ENCODE measurements at regions not wholly inside any gene's neighbourhood (a gene's known extent, or its start where the extent isn't known, plus 50 kb on each side); places are given as distances from the start of the nearest gene placed in this dataset.

- no peak for DNase-seq (ENCODE audit: low read depth)
- TF ChIP-seq CTCF (IDR thresholded peaks at IDR 0.05; ENCODE audit: control insufficient read depth, extremely low read depth, insufficient read depth): no peak
- H3K4me3 ChIP-seq (ENCODE audit: low read depth, low read length): no peak overlapping the region
Measured at GRCh38 chr5:2131826-2132496, 249.2 kb upstream of the IRX4 start.

- peak; percentile 15 for DNase-seq (ENCODE audit: low read depth)
Measured at GRCh38 chr5:2131196-2131595, 248.5 kb upstream of the IRX4 start.

GRCh38 chr5:2130361-2130760, 247.6 kb upstream of the IRX4 start:
- TF ChIP-seq CTCF (IDR thresholded peaks at IDR 0.05; ENCODE audit: control insufficient read depth, extremely low read depth, insufficient read depth): no peak
- H3K4me3 ChIP-seq (ENCODE audit: low read depth, low read length): no peak overlapping the region

More at GRCh38 chr5:2131196-2131595, 248.5 kb upstream of the IRX4 start:
- no peak overlapping the region for H3K4me3 ChIP-seq (ENCODE audit: low read depth, low read length)
- TF ChIP-seq CTCF (IDR thresholded peaks at IDR 0.05; ENCODE audit: control insufficient read depth, extremely low read depth, insufficient read depth): no peak

GRCh38 chr5:2129568-2130272, 247.0 kb upstream of the IRX4 start:
- no peak for DNase-seq (ENCODE audit: low read depth)
- no peak for TF ChIP-seq CTCF (IDR thresholded peaks at IDR 0.05; ENCODE audit: control insufficient read depth, extremely low read depth, insufficient read depth)
- no peak overlapping the region for H3K4me3 ChIP-seq (ENCODE audit: low read depth, low read length)

More at GRCh38 chr5:2130361-2130760, 247.6 kb upstream of the IRX4 start:
- DNase-seq (ENCODE audit: low read depth): no peak

GRCh38 chr5:2128686-2129355, 246.1 kb upstream of the IRX4 start:
- DNase-seq (ENCODE audit: low read depth): no peak
- no peak for TF ChIP-seq CTCF (IDR thresholded peaks at IDR 0.05; ENCODE audit: control insufficient read depth, extremely low read depth, insufficient read depth)
- no peak overlapping the region for H3K4me3 ChIP-seq (ENCODE audit: low read depth, low read length)

- DNase-seq (ENCODE audit: low read depth): no peak
- H3K4me3 ChIP-seq (ENCODE audit: low read depth, low read length): no peak overlapping the region
- TF ChIP-seq CTCF (IDR thresholded peaks at IDR 0.05; ENCODE audit: control insufficient read depth, extremely low read depth, insufficient read depth): no peak
Measured at GRCh38 chr5:2126512-2126911, 243.8 kb upstream of the IRX4 start.
